ENCODE measurements at regions not wholly inside any gene's neighbourhood (a gene's known extent, or its start where the extent isn't known, plus 50 kb on each side); places are given as distances from the start of the nearest gene placed in this dataset.

GRCh38 chr2:18325118-18325517, 235.3 kb downstream of the RDH14 start:
- no peak for DNase-seq (ENCODE audit: low read depth in 2 of 3, low spot score in 1 of 3)

GRCh38 chr2:18319987-18320386, 240.5 kb downstream of the RDH14 start:
- no peak for DNase-seq (ENCODE audit: low read depth in 2 of 3, low spot score in 1 of 3)

- DNase-seq (ENCODE audit: low read depth in 2 of 3, low spot score in 1 of 3) = no peak
Observed at GRCh38 chr2:18317017-18317416, 243.4 kb downstream of the RDH14 start.

GRCh38 chr2:18312818-18313217, 247.6 kb downstream of the RDH14 start:
- DNase-seq (ENCODE audit: low read depth in 2 of 3, low spot score in 1 of 3) = no peak

- DNase-seq (ENCODE audit: low read depth in 2 of 3, low spot score in 1 of 3) = no peak
Observed at GRCh38 chr2:18311420-18312195, 248.8 kb downstream of the RDH14 start.

- no peak for DNase-seq (ENCODE audit: low read depth in 2 of 3, low spot score in 1 of 3)
Observed at GRCh38 chr2:18309627-18310026, 250.8 kb downstream of the RDH14 start.

- DNase-seq (ENCODE audit: low read depth in 2 of 3, low spot score in 1 of 3) = no peak
Observed at GRCh38 chr2:18309188-18309587, 251.3 kb downstream of the RDH14 start.

GRCh38 chr2:18304849-18305248, 255.6 kb downstream of the RDH14 start:
- DNase-seq (ENCODE audit: low read depth in 2 of 3, low spot score in 1 of 3) = no peak

GRCh38 chr2:18301421-18302139, 258.9 kb downstream of the RDH14 start:
- DNase-seq (ENCODE audit: low read depth in 2 of 3, low spot score in 1 of 3) = no peak

- DNase-seq (ENCODE audit: low read depth in 2 of 3, low spot score in 1 of 3) = no peak
Observed at GRCh38 chr2:18299423-18300212, 260.8 kb downstream of the RDH14 start.

GRCh38 chr2:18297534-18298058, 262.9 kb downstream of the RDH14 start:
- DNase-seq (ENCODE audit: low read depth in 2 of 3, low spot score in 1 of 3) = no peak

- DNase-seq (ENCODE audit: low read depth in 2 of 3, low spot score in 1 of 3) = no peak
Observed at GRCh38 chr2:18290386-18290785, 270.1 kb downstream of the RDH14 start.

GRCh38 chr2:18286897-18287296, 273.6 kb downstream of the RDH14 start:
- no peak for DNase-seq (ENCODE audit: low read depth in 2 of 3, low spot score in 1 of 3)

- DNase-seq (ENCODE audit: low read depth in 2 of 3, low spot score in 1 of 3) = no peak
Observed at GRCh38 chr2:18284331-18284730, 276.1 kb downstream of the RDH14 start.

- no peak for DNase-seq (ENCODE audit: low read depth in 2 of 3, low spot score in 1 of 3)
Observed at GRCh38 chr2:18282026-18282425, 278.4 kb downstream of the RDH14 start.

GRCh38 chr2:18276583-18277075, 283.8 kb downstream of the RDH14 start:
- DNase-seq (ENCODE audit: low read depth in 2 of 3, low spot score in 1 of 3) = no peak

- no peak for DNase-seq (ENCODE audit: low read depth in 2 of 3, low spot score in 1 of 3)
Observed at GRCh38 chr2:18273205-18273604, 287.2 kb downstream of the RDH14 start.

- no peak for DNase-seq (ENCODE audit: low read depth in 2 of 3, low spot score in 1 of 3)
Observed at GRCh38 chr2:18272148-18272494, 288.3 kb downstream of the RDH14 start.

- DNase-seq (ENCODE audit: low read depth in 2 of 3, low spot score in 1 of 3) = no peak
Observed at GRCh38 chr2:18271370-18272147, 288.9 kb downstream of the RDH14 start.

- no peak for DNase-seq (ENCODE audit: low read depth in 2 of 3, low spot score in 1 of 3)
Observed at GRCh38 chr2:18268400-18268799, 292.1 kb downstream of the RDH14 start.

GRCh38 chr2:18267501-18267900, 293.0 kb downstream of the RDH14 start:
- no peak for DNase-seq (ENCODE audit: low read depth in 2 of 3, low spot score in 1 of 3)

Data from stimulated activated CD4-positive, alpha-beta T cell treated with anti-CD3 and anti-CD28 coated beads, Interleukin-12 subunit alpha, Interleukin-12 subunit beta, amount 100 ng/mL, for 48 hours (primary cell).